GM19467 (cell line): ENCODE measurements at regions not wholly inside any gene's neighbourhood (a gene's known extent, or its start where the extent isn't known, plus 50 kb on each side); places are given as distances from the start of the nearest gene placed in this dataset.
"Not testable (repeated sequence)": the region's sequence is repeated elsewhere in the genome, so short reads cannot be mapped to it uniquely, and the experiment has no call there.

Experiments
- ATAC-seq: cut with Tn5 transposase; IDR thresholded peaks from one replicate; pipeline ENCODE4 v1.9.1; 2021; ENCODE audit warnings: mild to moderate bottlenecking, moderate library complexity; ENCODE audit not compliant: unreplicated experiment

- no peak for ATAC-seq
These were observed 244.4 kb upstream of the FOXN3 start for GRCh38 chr14:89661392-89661791.

DNA sequence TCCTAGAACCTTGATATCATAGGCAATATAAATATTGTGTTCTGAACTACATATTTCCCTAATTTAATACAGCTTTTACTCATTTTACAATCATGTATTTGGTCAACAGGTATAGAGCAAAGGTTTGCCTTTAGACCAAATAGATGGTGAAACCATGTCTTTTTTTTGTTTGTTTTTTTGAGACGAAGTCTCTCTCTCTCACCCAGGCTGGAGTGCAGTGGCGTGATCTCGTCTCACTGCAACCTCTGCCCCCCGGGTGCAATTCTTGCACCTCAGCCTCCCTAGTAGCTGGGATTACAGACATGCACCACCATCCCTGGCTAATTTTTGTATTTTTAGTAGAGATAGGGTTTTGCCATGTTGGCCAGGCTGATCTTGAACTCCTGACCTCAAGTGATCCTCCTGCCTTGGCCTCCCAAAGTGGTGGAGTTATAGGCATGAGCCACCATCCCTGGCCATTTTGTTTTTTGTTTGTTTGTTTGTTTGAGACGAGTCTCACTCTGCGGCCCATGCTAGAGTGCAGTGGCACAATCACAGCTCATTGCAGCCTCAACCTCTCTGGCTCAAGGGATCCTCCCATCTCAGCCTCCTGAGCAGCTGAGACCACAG is 243.7 kb upstream of the FOXN3 start:
- ATAC-seq, result not testable (repeated sequence)

DNA sequence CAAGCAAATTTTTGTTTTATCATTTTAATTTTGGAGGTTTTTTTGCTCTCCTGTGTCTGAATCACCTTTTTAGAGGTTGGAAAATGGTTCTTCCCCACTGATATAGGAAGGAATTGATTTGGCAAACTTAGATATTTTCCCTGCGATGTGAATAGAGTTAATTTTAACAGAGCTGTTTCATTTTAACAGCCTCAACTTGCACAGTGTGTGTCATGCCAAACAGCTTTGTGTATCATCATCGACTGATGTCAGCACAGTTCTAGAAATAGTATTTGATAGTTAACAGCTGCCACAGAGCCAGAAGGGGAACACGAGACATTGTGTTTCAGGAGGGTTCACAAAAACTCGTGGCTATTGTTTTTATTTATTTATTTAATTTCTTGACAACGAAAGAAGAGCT is 243.1 kb upstream of the FOXN3 start:
- no peak for ATAC-seq

- no peak for ATAC-seq
These were observed 242.1 kb upstream of the FOXN3 start for GRCh38 chr14:89658977-89659670.

- no peak for ATAC-seq
These were observed 240.0 kb upstream of the FOXN3 start for GRCh38 chr14:89657014-89657413.

- ATAC-seq, result no peak
These were observed 238.0 kb upstream of the FOXN3 start for GRCh38 chr14:89654998-89655397.

DNA sequence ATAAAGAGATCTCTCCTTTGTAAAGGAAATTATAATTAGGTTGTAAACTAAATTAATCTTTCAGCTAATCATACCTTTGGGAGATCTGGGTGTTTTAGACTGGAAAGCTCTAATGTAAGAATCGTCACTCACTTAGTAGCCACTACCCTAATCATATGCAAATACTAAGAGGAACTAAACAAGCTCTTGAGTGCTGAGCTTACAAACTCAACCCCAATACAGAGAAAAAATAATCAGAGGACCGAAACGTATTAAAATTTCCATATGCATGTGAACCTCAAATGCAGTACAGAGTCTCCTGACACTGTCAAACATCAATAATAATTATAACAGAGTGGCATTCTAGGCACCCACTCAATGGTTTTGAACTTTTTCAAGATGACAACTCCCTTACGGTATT is 235.3 kb upstream of the FOXN3 start:
- ATAC-seq, result no peak

GRCh38 chr14:89651805-89652204 is 234.8 kb upstream of the FOXN3 start:
- no peak for ATAC-seq

DNA sequence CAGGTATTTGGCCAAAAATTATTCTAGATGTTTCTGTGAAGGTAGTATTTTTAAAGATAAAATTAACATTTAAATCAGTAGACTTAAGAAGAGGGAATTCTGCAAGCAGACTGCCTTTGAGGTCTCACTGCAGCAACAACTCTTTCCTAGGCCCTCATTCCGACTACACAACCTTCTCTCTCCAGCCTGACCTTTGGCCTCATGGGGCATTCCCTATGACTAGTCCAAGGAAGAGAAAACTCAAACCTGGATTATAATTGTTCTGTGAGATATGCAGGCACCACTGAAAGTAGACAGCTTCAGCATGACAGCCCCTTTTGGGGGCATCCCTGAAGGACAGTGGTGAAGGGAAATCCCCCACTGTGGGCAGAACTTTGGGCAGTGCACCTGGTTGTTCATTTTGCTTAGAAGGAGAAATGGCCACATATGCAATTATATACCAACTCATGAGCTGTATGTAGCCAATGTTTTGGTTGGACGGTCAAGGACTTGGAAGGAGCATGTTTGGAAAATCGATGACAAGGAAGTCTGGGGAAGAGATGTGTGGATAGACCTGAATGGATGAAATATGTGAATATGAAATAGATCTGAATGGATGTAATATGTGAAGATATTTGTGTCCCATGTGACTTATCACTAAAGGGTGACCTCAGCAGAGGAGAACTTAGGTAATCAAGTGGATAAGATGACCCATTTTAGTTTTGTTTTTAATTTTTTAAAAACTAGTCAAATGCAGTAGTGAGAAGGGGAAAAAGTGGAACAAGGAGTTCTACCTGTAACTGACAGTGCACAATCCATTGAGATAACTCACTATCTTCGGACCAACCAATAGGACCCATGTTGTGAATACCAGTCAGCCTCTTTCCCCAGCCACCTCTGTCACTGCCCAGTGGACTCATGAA is 233.3 kb upstream of the FOXN3 start:
- ATAC-seq, result no peak

DNA sequence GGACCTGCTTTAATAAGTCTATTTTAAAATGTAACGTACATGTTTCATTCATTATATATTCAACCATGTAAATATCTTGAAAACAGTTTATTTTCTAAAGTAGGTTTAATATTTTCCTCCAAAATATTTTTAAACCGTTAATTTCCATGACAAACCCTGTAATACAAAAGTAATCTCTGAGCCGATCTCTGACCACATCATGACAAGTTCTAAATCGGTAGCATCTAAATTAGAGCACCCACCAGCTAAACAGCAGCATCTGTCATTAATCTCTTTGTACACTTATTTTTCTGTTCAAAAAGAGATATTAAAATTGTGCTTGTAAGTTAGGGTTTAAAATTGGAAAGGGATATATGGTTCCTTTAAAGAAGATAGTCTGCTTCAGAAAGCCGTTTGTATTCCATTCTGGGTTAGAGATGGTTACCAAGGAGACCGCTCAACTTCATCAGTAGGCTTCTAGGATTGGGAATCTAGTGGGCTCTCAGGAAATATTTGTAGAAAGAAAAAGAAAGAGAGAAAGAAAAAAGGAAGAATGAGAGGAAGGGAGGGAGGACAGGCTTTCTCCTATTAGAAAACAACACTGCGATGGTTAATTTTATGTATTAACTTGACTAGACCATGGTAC is 232.5 kb upstream of the FOXN3 start:
- ATAC-seq, result no peak

DNA sequence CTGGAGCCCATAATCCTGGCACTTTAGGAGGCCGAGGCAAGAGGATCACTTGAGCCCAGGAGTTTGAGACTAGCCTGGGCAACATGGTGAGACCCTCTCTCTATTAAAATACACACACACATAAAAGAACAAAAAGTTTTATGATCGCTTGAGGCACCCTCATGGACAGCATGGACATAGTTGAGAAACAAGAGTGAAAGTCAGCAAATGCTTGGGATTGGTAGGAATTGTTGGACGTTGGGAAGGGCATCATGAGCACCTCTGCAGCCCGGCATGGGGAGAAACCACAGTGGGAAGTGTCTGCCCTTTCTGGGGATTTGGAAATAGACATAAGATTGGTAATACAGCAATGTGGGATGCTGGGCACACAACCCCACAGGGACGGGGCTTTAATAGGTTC is 231.9 kb upstream of the FOXN3 start:
- no peak for ATAC-seq

- ATAC-seq, result no peak
These were observed 231.5 kb upstream of the FOXN3 start for GRCh38 chr14:89648510-89648909.

DNA sequence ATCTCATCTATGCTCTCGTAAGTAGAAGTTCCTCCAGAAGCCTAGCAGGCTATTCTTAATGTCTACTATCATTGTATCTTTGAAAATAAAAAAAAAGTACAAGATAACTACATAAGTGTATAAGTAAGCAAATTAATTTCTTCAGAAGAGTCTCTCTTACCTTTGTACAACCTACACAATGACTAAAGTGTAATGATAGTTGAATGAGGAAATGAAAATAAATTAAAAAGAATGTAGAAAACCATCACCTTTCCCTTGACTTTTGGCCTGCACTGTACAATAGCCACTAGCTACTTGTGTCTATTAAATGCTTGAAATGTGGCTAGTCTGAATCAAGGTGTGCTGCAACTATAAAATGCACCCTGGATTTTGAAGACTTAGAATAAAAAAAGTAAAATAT is 229.9 kb upstream of the FOXN3 start:
- ATAC-seq, result no peak

DNA sequence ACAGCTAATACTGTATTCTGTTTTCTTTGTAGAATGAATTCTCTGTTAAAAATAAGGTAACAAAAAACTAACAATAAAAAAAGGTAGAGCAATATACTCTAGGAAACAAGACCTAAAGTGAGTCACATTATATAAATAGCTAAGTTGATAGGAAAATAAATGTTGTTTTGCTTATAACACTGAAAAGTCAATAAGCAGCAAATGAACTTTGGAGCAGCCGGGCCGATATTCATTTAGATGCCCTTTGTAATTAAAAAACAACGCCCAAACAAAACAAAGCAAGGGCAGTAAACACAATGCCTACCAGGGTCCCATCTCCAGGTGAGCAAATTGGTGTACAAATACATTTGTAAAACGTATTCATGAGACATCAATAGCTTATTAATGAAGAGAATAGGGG is 227.6 kb upstream of the FOXN3 start:
- no peak for ATAC-seq

DNA sequence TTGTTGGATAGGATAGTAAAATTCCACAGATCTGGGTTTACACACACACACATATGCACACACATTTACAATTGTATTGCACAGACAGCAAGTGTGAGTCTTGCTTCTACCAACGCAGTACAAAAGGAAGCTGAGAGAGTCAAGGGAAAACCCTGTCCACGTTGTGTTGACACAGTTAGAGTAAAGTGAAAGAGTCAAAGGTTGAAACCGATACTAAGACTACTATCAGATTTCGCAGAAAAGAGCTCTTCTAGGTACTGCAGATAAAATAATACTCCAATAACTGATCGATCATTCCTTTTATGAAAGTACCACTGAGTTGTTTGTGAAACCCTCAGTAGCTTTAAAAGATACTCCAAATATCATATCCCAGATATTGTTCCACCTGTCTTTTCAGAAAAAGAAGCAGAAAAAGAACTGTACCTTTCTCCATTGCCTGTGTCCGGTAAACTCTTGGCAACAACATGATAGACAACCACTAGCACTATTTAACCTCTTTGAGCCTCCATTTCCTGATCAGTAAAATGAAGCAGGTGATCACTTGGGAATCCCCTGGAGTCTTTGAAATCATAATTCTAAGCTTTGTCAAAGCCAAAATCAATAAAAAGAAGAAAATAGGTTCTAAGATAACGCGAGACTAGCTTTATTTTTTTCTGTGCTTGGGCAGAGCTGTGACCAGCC is 224.6 kb upstream of the FOXN3 start:
- peak; percentile 96 for ATAC-seq

DNA sequence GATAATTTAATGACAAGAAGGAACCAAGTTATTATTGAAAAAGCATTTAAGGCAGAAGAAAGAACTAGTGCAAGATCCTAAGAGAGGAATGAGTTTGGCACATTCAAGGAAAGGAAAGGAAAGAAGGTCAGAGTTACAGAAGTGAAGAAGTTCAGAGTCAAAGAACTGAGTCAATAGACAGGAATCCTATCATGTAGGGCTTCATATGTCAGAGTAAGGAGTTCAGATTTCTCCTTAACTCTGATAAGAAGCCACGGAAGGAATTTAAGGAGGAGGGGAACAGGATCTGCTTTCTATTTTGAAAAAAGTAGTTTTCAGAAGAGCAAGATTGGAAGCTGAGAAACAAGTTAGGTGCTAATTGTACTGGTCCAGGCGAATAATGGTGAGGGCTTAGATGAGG is 223.1 kb upstream of the FOXN3 start:
- no peak for ATAC-seq

DNA sequence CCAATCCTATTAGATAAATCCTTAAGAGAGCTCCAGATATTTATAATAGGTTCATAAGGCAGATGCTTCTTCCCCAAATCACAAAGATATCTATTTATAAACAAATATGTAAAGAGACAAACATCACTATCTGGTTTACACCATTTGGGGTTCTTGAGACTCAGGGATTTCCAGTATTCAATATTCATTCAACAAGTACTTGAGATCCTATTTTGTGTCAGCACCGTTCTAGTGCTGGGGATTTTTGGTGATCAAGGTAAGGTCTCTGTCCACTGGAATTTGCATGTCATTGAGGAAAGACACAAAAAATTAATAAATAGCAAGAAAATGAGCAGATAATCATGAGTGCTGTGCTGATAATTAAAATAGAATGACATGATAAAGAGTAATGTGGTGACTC is 222.7 kb upstream of the FOXN3 start:
- no peak for ATAC-seq

GRCh38 chr14:89638891-89639290 is 221.9 kb upstream of the FOXN3 start:
- no peak for ATAC-seq

- no peak for ATAC-seq
These were observed 220.5 kb upstream of the FOXN3 start for GRCh38 chr14:89637581-89637980.

DNA sequence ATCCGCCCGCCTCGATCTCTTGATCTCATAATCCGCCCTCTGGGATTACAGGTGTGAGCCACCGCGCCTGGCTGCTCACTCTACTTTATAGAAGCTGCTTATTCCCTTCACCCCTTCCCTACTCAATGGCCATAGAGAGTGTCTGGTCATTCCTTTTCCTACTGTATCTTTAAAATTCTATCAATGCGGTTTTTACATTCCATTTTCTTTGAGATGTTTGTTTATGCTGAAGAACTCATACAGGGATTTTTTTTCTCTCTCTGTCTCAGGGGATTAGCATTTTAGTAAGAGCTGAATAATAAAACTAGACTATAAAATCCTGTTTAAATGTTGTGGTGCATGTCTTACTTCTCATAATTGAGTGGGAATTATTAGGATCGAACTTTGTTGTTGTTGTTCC is 218.6 kb upstream of the FOXN3 start:
- ATAC-seq, result no peak

DNA sequence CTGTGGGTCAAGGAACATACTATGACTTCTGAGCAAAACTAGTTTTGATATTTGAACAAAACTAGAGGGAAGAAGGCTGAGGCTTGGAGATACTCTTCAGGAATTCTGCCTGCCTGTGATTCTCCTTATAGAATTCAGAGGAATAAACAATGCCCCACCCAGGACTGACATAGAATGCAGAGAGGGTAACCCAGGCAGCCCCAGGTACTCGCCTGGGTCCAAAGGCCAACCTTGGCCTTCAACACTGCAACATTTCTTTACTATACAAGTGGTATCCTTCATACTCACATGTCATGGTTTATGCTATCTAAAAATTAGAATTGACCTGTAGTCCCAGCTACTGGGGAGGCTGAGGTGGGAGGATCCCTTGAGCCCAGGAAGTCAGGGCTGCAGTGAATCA is 217.0 kb upstream of the FOXN3 start:
- no peak for ATAC-seq
